Medulla oblongata (tissue), 1 donor: ENCODE measurements at regions not wholly inside any gene's neighbourhood (a gene's known extent, or its start where the extent isn't known, plus 50 kb on each side); places are given as distances from the start of the nearest gene placed in this dataset.

Source experiments
- DNase-seq: peaks from one replicate; pipeline ENCODE4 v3.0.0-alpha.2; 2015; ENCODE audit errors: extremely low spot score

DNA sequence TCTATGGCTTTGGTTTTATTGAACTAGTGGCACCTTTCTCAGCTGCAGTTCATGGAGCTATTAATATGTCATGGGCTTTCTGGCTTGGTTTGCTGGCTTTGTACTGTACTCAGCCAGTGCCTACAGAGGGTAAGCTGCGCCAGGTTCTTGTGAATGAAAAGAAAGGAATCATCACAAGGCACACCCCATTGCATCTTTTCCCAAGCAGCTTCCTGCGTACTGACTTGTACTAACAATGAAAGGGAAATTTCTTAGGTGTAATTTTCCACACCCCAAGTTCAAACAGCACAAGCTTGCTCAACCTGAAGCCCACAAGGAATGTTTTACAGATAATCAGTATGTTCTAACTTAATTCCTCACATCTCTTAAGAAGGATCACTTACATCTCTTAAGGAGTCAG, 78.0 kb upstream of the TNFSF18 start:
- no peak for DNase-seq

DNA sequence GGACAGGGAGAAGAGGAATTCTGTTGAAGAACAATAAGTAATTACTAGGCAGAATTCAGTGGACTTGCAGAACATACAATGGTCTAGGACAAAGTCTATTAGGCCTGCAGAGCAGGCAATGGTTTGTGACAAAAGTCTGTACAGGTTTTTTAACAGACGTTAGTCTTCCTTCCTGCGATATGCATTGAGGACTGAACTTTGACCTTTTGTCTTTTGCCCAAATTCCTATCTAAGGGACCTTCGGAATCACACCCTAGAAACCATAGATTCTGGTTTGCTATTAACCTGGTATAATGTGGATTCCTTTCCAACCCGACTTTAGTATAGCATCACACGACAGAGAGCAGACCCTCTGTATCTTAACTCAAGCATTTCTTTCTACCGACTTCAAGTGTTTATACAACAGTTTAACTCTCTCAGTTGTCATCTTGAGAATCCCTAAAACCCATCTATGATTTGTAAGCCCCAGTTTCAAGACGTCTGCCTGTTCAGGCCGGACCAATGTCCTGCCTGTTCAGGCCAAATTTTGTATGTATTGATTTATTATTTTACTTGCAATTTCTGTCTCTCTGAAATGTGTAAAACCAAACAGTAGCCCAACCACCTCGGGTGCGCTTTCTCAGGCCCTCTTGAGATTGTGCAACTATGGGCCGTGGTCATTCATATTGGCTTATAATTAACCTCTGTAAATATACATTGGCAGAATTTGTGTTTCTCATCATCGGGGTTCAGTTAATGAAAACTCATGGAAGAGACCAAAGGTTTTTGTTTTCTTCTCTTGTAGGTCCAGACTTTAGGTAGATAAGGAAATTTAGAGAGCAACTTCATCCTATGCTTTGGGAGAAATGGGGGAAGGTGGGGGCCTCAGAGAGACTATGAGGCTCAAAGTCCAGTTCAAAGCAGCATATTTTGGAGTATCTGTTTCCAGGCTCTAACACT, 76.9 kb upstream of the TNFSF18 start:
- DNase-seq: no peak

DNA sequence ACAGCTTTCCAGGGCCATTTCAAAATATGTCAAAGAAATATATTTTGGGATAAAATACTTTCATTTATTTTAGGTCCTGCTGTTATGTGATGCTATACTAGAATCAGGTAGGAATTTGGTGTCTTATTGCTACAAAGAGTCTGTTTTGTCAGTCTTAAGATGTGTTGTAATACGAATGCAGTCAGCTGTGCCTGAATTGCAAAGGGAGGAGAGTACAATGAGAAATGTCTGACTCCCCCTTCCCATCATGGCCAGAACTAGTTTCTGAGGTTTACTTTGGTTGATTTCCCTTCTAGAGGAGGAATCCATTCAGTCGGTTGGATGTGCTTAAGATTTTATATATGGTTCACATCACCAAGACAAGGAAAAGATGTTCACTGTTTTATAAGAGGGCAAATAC, 75.7 kb upstream of the TNFSF18 start:
- DNase-seq: no peak

DNA sequence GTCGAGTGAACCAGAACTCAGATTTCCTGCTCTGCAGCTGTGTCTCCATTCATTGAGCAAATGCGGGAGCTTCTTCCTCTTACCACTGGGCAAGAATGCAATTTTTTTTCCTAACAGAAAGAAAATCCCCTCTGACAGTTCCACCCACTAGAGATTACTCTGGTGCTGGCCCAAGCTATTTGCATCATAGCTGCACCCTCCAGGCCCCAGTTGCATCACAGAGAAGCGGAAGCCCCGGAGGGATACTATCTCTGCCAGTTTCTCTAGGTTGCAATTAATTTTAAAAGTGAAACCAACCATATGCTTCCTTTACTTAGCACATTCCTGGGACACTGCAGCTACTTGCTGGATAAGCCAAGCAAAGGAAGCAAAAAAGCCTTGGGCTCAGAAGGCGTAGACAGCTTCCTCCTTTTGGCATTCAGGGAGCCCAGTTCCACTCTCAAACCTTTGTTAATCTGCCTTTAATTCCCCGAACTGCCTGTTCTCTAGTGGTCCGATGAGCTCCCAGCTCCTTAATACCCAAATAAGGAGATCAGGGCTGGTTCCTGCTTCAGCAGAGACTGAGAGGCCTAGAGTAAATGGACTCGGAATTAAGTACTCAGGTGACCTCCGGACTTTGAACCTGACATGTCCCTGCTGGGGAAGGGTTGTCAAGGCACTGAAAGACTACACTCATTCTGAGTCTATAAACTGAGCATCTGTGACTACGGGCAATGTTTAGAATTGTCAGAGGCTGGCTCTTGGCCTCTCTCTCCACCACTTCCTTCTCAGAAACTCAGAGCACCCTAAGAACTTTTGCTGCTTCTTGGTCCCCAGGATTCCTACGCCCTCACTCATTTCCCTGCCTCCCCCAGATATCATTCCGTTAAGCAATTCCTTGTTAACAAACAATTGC, 72.5 kb upstream of the TNFSF18 start:
- peak; percentile 84 for DNase-seq

DNA sequence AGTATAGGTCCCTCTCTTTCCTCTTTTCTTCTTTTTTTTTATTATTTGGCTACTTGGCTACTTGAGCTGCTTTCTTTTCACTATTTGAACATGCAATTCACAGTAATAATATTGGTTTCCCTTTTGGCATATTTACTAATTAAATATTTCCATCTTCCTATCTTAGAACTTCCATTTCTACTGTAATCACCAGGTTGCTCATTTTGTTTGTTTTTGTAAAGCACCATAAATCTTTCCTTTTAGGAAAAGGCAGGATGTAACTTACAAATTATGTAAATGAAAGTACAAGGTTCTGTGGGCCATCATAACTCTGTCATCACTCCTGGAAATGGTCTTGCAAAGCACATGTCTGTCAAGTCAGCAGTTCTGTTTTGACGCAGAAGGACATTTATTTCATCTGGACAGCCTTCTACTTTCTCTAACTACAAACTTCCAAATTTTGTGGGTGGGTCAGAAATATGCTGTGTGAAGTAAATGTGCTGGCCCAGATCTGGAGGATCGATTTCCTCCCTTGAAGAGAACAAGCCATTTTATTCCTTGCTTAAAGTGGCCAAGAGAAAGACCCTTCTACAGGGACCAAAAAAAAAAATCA, 71.7 kb upstream of the TNFSF18 start:
- DNase-seq: peak; percentile 21

DNA sequence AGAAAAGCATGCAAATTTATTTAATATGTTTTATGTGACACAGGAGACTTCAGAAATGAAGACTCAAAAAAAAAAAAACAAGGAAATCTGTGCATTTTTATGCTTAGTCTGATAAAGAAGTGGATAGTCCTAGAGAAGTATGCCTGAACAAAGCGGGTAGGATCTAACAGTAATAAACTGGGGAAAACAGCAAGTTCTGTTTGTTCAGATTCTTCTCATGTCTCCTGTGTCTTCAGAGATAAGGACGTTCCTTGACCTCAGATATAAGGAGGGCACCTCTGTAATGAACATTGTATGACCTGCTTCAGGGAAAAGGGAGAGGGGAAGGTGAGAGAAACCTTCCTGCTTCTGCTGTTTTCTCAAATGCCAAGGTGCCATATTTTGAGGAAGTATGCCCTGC, 67.7 kb upstream of the TNFSF18 start:
- no peak for DNase-seq

DNA sequence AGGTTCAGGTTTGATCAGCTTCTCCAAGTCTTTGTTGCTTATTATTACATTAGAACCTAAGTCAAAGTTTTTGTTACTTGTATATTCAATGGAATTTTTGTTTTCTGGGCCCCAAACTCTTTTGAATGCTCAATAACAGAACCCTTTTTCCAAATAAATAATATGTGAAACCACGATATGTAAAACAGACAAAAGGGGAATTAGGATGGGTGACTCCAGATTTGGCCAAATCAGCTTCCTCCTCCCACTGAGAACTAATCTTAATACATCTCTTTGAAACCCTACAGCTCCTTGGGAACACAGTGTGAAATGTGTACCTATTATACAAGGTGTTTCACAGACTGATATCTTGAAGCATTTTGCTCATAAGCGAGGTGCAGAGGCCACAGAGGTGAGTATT, 67.0 kb upstream of the TNFSF18 start:
- no peak for DNase-seq

DNA sequence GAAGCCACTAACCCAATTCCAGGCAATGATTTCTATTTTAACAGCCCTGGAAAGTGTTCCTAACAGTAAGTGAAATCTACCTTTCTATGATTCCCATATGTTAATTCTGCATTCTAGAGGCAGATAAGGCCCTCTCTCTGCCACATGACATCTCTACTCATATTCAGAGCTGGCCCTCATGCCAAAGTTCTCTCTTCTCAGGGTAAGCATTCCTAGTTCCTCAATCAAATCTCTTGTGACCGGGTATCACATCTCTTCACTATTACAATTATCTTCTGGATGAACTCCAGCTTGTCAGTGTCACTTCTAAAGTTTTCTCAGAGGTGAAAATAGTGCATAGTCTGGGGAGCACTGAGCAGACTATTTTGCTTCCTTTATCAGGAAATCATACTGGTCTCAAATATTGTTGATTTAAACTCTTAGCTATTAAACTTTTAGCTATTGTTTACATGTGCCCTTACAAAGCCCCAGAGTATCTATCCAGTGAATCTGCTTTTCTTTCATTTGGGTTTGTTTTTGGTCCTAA, 66.4 kb upstream of the TNFSF18 start:
- peak; percentile 76 for DNase-seq

DNA sequence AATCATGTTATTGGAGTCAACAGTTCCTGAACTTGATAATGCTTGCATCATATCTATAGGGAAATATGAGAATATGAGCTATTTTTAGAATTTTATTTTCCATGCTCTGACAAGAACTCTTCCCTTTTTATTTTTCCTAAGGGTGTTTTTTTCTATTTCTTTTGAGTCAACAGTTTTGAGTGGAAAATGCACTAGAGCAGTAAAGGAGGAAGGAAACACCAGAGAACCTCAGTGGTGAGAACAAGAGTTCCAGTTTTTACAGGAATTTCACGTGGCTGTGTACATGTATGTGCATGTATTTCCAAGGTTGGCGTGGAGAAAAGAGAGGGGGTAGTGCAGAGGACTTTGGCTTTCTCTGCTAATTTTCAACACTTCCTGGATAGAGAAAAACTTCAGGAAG, 63.6 kb upstream of the TNFSF18 start:
- DNase-seq: peak; percentile 33

DNA sequence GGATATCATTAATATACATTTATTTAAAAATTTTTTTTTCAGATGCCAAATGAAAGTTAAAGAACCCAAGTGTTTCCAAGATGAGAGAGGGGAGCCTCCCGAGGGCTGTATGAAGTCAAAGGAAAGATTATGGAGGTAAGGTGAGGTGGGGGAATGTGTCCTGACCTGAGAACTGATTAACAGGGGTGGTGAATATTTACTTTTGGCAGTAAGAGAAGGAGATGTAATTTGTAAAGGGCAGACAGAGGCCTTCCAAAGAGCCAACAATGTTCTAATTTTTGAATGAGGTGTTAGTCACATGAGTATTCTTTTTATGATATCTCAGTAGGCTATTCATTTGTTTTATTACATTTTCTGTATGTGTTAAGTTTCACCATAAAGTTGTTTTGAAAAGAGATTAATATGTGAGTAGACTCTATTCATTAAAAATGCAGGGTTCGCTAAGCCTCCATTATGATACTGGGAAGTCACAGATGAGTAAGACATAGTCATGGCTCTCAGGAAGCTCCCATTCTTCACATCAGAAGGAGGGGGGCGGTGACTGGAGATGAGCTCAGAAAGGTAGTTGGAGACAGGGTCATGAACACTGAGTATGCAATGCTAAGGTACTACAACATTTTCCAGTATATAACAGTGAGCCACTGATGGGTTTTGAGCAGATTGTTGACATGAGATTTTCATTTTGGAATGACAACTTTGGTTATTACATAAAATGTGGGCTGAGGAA, 62.4 kb upstream of the TNFSF18 start:
- no peak for DNase-seq

DNA sequence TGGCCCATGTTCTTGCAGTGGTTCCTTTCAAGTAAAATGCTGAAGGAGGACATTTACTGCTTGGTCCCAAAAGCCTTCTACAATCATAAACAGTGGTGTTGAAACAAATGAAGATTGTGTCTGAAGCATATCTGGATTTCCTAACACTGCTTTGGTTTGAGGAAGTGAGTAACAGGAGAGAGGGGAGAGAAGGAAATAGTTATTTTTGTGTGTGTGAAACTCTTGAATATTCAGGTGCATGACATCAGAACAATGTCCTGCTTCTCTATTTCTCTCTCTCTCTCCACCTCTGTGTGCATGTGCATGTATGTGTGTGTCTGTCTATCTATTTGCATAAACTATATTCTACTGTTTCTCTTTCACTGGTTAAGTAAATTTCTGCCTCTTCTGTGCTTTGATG, 61.4 kb upstream of the TNFSF18 start:
- peak; percentile 64 for DNase-seq

DNA sequence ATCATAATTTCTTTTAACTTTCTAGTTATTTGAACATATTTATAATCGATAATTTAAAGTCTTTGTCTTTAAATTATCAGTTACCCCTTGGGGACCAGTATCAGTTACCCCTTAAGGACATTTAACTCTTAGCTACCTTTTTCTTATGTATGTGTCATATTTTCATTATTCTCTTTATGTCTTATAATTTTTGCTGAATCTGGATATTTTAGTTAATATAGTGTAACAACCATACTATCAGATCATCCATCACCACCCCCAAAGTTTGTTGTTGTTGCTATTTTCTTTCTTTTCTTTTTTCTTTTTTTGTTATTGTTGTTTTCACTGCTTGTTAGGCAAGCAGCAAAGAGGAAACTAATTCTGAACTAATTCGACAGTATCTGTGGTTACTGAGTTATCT, 57.0 kb upstream of the TNFSF18 start:
- DNase-seq: no peak

DNA sequence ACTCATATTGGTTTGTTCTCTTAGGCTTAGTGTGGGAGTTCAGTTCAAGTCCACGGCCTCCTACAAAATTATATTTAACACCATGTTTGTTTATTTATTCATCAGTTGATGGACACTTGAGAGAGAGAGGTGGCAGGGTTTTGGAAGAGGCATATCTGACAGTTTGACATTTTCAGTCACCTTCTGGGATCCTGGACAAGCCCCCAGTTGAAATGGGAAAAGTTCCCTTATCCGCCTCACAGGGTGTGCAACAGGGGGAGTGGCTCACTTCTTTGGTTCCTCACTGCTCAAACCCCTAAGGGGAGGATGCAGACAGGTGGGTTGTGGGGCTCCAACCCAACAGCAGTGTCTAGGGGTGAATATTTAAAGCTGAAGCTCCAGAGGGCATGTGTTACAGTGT, 52.3 kb upstream of the TNFSF18 start:
- DNase-seq: no peak

DNA sequence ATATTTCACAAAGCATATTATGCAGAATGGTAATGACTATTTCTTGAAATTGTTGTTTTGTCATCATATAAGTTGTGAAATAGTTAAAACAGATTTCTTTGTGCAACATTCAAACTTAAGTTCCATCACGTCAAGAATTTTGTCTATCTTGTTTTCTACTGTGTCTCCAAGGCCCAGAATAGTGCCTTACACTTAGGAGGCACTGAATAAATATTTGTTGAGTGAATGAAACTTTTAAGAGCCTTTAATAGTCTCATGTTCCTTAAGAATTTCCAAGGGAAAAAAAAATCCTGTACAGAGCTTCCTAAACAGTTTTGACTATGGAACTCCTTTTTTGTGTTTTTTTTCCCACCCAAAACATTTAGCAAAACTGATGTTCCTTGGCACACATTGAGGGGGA, 50.8 kb upstream of the TNFSF18 start:
- no peak for DNase-seq

DNA sequence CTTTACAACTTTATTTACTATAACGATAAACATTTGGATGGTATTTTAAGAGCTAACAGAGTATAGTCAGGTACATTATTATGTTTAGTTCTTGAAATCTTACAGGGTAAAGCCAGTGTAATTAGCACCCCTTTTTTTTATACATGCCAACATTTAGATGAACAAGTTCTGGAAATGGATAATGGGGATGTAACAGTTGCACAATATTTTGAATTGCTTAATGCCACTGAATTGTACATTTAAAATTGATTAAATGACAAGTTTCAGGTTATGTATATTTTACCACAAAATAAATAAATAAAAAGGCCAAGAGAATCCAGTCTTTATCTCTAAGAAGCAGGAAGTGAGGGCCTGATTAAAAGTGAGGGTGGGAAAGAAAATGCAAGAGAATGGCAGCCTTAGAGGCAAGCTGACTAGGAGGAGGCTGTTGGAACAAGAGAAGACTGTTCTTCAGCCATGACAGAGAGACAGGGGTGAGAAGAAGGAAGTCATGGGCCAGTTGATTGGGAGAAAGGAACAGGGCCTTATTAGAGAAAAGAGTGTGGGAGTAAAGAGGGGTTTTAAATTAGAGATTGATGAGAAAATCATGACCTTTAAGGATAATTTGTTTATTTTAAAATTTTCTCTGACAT, 49.9 kb upstream of the TNFSF18 start:
- no peak for DNase-seq
